PC-9 (cell line): ENCODE measurements at regions not wholly inside any gene's neighbourhood (a gene's known extent, or its start where the extent isn't known, plus 50 kb on each side); places are given as distances from the start of the nearest gene placed in this dataset.

Source experiments
- BruUV-seq: library from RNA; stranded (reverse); fragments of 400-500 nt; replicated peaks from 2 replicates; lab custom pipeline; 2021; lab: Mats Ljungman, UMichigan
- CTCF ChIA-PET: fragments of 300-600 bp; sonication (Branson Sonifier 250); formaldehyde crosslinking; loops from one replicate; lab custom pipeline; 2022; ENCODE audit warnings: antibody characterized with exemption; lab: Charles Lee
- POLR2A ChIA-PET: fragments of 300-600 bp; sonication (Branson Sonifier 250); formaldehyde crosslinking; loops from one replicate; lab custom pipeline; 2022; ENCODE audit warnings: antibody characterized with exemption; ENCODE audit not compliant: unreplicated experiment; lab: Charles Lee
- DNase-seq, 2 experiments: peaks; one replicate each; pipeline versions ENCODE4 v3.0.0 to v3.0.0-alpha.2; 2015 to 2022; ENCODE audit warnings: mixed read lengths in 1 of 2
- H2AFZ ChIP-seq: fragments of 200-600 bp; sonication (generic); 2 replicates; pipeline ENCODE4 v1.8.1; 2017; ENCODE audit warnings: antibody characterized with exemption
- H3F3A ChIP-seq: fragments of 200-600 bp; sonication (generic); 2 replicates; pipeline ENCODE4 v1.8.1; 2017; ENCODE audit warnings: antibody characterized with exemption, mild to moderate bottlenecking, low read depth; ENCODE audit not compliant: insufficient read depth
- H3K27ac ChIP-seq: fragments of 200-600 bp; sonication (generic); 2 replicates; pipeline ENCODE4 v1.6.1; 2016; ENCODE audit warnings: mixed run types
- H3K27me3 ChIP-seq: fragments of 200-600 bp; sonication (generic); 2 replicates; pipeline ENCODE4 v1.6.1; 2016; ENCODE audit warnings: low read depth, mixed run types; ENCODE audit not compliant: insufficient read depth
- H3K36me3 ChIP-seq: fragments of 200-600 bp; sonication (generic); 2 replicates; pipeline ENCODE4 v1.6.1; 2016; ENCODE audit warnings: low read depth, mixed run types
- H3K4me1 ChIP-seq: fragments of 200-600 bp; sonication (generic); replicated peaks from 2 replicates; pipeline ENCODE4 v1.6.1; 2016; ENCODE audit warnings: mixed run types; ENCODE audit not compliant: insufficient read depth
- H3K4me2 ChIP-seq: fragments of 200-600 bp; sonication (generic); 2 replicates; pipeline ENCODE4 v1.6.1; 2017; ENCODE audit warnings: mixed run types
- H3K4me3 ChIP-seq: fragments of 200-600 bp; sonication (generic); 2 replicates; pipeline ENCODE4 v1.6.1; 2016; ENCODE audit warnings: mixed run types
- H3K79me2 ChIP-seq: fragments of 200-600 bp; sonication (generic); 2 replicates; pipeline ENCODE4 v1.6.1; 2017; ENCODE audit warnings: low read depth, mixed run types
- H3K9me2 ChIP-seq: fragments of 200-600 bp; sonication (generic); 2 replicates; pipeline ENCODE4 v1.8.1; 2017; ENCODE audit warnings: mild to moderate bottlenecking; ENCODE audit not compliant: insufficient read depth
- H3K9me3 ChIP-seq: fragments of 200-600 bp; sonication (generic); 2 replicates; pipeline ENCODE4 v1.8.1; 2016; ENCODE audit warnings: low read depth; ENCODE audit not compliant: insufficient read depth
- H4K20me1 ChIP-seq: fragments of 200-600 bp; sonication (generic); 2 replicates; pipeline ENCODE4 v1.8.1; 2017; ENCODE audit not compliant: insufficient read depth
- CTCF ChIP-seq: fragments of 200-600 bp; sonication (generic); conservative IDR thresholded peaks from 2 replicates; pipeline ENCODE4 v1.6.1; 2017; ENCODE audit warnings: mixed run types, antibody characterized with exemption, mild to moderate bottlenecking, moderate library complexity
- EZH2 ChIP-seq: fragments of 200-600 bp; sonication (generic); IDR thresholded peaks from 2 replicates; pipeline ENCODE4 v1.8.0; 2017; ENCODE audit warnings: antibody characterized with exemption, low read depth
- intact Hi-C: fragments of 100-400 bp; cut with micrococcal nuclease; formaldehyde crosslinking; loops from one replicate; pipeline ENCODE4 v1.10.0; 2022; ENCODE audit not compliant: unreplicated experiment

- Histone ChIP-seq H3F3A (peaks cover 5% of the 10 kb centered on the region; the same call in 1 of the 2 replicates), H2AFZ (peak overlapping the region; percentile 45), H3K79me2 (no peaks in the 10 kb centered on the region), H4K20me1 (no peaks in the 10 kb centered on the region), H3K4me2 (0 out of 2 replicates have a peak overlapping the region, but pooled peaks have one; percentile 5), H3K36me3 (no peaks in the 10 kb centered on the region), H3K4me1 (peaks cover 24% of the 10 kb centered on the region), H3K27me3 (no peaks in the 10 kb centered on the region), H3K9me2 (no peaks in the 10 kb centered on the region), H3K27ac (peak overlapping the region; percentile 28; the same call in 1 of the 2 replicates), H3K9me3 (no peaks in the 10 kb centered on the region), H3K4me3 (no peak overlapping the region)
- ChIA-PET CTCF (no interaction called here), POLR2A (interaction anchor here (0.7 kb wide), 1 partner anchor 46 kb away, joined by 4 read pairs; no protein-coding TSS in a partner anchor)
- BruUV-seq = no TSS peak
- TF ChIP-seq EZH2 (no peak), CTCF (no peak)
- intact Hi-C loops = no loop called here
- DNase-seq = peak in 1 of 2 experiments; percentile 58
These were observed 93.1 kb upstream of the PKP2 start for GRCh38 chr12:32989705-32990104.

GRCh38 chr12:32988982-32989381 lies 92.4 kb upstream of the PKP2 start:
- CTCF ChIA-PET = no interaction called here
- no peak overlapping the region for H3K4me3 ChIP-seq
- peaks cover 24% of the 10 kb centered on the region for H3K4me1 ChIP-seq
- H3K27me3 ChIP-seq = no peaks in the 10 kb centered on the region
- H4K20me1 ChIP-seq = no peaks in the 10 kb centered on the region
- H2AFZ ChIP-seq = peak overlapping the region; percentile 45; the same call in 1 of the 2 replicates
- no peak overlapping the region for H3K4me2 ChIP-seq
- H3K36me3 ChIP-seq = no peaks in the 10 kb centered on the region
- DNase-seq = peak in 1 of 2 experiments; percentile 41
- intact Hi-C loops = no loop called here
- TF ChIP-seq CTCF (no peak), EZH2 (no peak)
- 0 out of 2 replicates have a peak overlapping the region, but pooled peaks have one; percentile 28 for H3K27ac ChIP-seq
- no peaks in the 10 kb centered on the region for H3K9me2 ChIP-seq
- H3F3A ChIP-seq = peaks cover 5% of the 10 kb centered on the region; the same call in 1 of the 2 replicates
- no peaks in the 10 kb centered on the region for H3K79me2 ChIP-seq
- POLR2A ChIA-PET = interaction anchor here (0.7 kb wide), 1 partner anchor 32 kb away, joined by 5 read pairs; no protein-coding TSS in a partner anchor
- H3K9me3 ChIP-seq = no peaks in the 10 kb centered on the region
- no TSS peak for BruUV-seq

GRCh38 chr12:32987512-32987911 lies 90.9 kb upstream of the PKP2 start:
- Histone ChIP-seq H3K4me1 (peaks cover 24% of the 10 kb centered on the region), H3K9me3 (no peaks in the 10 kb centered on the region), H3K36me3 (no peaks in the 10 kb centered on the region), H3F3A (peaks cover 5% of the 10 kb centered on the region; the same call in 1 of the 2 replicates), H4K20me1 (no peaks in the 10 kb centered on the region), H2AFZ (no peak overlapping the region), H3K27ac (no peak overlapping the region), H3K79me2 (no peaks in the 10 kb centered on the region), H3K4me2 (no peak overlapping the region), H3K27me3 (no peaks in the 10 kb centered on the region), H3K4me3 (no peak overlapping the region), H3K9me2 (no peaks in the 10 kb centered on the region)
- intact Hi-C loops = no loop called here
- TF ChIP-seq CTCF (no peak), EZH2 (no peak)
- CTCF ChIA-PET = no interaction called here
- POLR2A ChIA-PET = interaction anchor here (0.6 kb wide), 1 partner anchor 66 kb away, joined by 3 read pairs; no protein-coding TSS in a partner anchor
- BruUV-seq = no TSS peak
- DNase-seq = no peak
